GM12891 (cell line): ENCODE measurements at regions not wholly inside any gene's neighbourhood (a gene's known extent, or its start where the extent isn't known, plus 50 kb on each side); places are given as distances from the start of the nearest gene placed in this dataset.
A peak's percentile ranks its signal among the peaks of the same experiment; 100 is the strongest.

Experiments used
- DNase-seq: peaks from one replicate; pipeline ENCODE4 v3.0.0; 2011; ENCODE audit warnings: low spot score; ENCODE audit not compliant: insufficient read length
- FAIRE-seq: peaks from 2 replicates; lab custom pipeline; 2011; peaks lifted over from hg19 to GRCh38; lab: Jason Lieb, UNC
- PAX5 ChIP-seq: IDR thresholded peaks from 2 replicates; pipeline ENCODE4 v1.6.1; 2011; ENCODE audit warnings: low read length, moderate library complexity, mild to moderate bottlenecking; ENCODE audit not compliant: insufficient read depth, severe bottlenecking
- POLR2A ChIP-seq: IDR thresholded peaks from 2 replicates; pipeline ENCODE4 v1.6.1; 2011; ENCODE audit warnings: low read depth, low read length, control low read depth
- POLR2AphosphoS5 ChIP-seq: IDR thresholded peaks from 2 replicates; pipeline ENCODE4 v1.6.1; 2011; ENCODE audit warnings: low read depth, low read length, control low read depth
- POU2F2 ChIP-seq: IDR thresholded peaks from 2 replicates; pipeline ENCODE4 v1.6.1; 2011; ENCODE audit warnings: low read depth, mild to moderate bottlenecking, control low read depth, low read length, moderate library complexity
- SPI1 ChIP-seq: IDR thresholded peaks from 2 replicates; pipeline ENCODE4 v1.6.1; 2011; ENCODE audit warnings: low read depth, low read length, control low read depth
- TAF1 ChIP-seq: IDR thresholded peaks from 2 replicates; pipeline ENCODE4 v1.6.1; 2011; ENCODE audit warnings: low read depth, low read length, control low read depth

DNA sequence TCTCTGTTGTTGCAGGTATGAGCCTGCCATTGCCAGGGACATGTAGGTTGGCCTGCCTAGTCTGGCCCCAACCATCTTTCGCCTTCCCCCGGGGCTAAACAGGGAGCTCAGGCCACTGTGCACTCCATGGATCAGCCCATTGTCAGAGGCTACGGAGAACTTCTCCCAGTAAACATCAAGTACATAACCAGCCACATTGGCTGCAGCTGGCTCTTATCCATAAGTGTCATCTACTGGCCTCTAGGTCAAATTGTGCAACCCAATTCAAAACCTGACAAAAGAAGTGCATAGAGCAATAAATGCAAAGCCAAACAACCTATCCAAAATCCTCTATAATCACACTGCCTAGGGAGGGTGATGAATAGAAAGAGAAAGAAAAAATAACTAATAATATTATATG, 418.1 kb upstream of the DCC start:
- no peak for TF ChIP-seq POLR2A
- TF ChIP-seq POU2F2, result no peak
- TF ChIP-seq TAF1, result no peak
- no peak for TF ChIP-seq PAX5
- TF ChIP-seq POLR2AphosphoS5, result no peak
- TF ChIP-seq SPI1, result no peak
- no peak for DNase-seq
- no peak for FAIRE-seq

DNA sequence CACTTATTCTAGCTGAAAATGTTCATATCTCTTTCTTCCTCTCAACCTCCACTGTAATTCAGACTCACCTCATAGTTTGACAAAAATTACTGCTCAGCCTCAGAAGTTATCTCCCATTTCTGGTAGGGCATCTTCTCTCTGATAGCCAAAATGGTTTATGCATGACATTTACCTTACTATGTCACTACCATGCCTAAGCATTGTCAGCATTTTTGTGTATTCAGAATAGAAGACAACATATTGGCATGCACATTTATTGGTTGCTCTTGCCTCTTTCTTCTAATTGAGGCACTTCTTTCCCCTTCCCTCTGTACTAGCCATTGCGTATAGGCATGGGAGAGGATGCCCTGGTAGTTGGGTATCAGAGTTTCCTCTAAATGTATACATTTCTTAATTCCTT, 406.1 kb upstream of the DCC start:
- TF ChIP-seq POLR2A (no peak), TAF1 (no peak), SPI1 (no peak), POLR2AphosphoS5 (no peak), POU2F2 (no peak), PAX5 (no peak)
- DNase-seq (no peak), FAIRE-seq (no peak)

DNA sequence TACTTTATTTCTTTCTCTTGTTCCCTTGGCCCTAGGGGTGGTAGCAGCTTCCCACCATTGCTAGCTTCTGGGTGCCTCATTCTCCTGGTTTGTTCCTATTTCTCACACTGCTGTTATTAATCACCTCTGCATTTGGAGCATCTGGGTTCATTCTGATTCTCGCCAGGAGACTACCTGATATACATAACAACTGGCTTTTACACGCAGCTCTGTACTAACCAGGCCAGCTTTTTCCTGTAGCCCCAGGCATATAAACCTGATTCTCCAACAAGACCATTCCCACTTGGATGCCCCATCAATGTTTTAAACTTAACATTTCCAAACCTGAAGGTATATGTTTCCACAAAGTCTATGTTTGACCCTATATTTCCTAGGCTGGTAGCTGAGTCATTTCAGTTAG, 403.9 kb upstream of the DCC start:
- DNase-seq (no peak), FAIRE-seq (no peak)
- TF ChIP-seq POU2F2 (no peak), POLR2AphosphoS5 (no peak)

DNA sequence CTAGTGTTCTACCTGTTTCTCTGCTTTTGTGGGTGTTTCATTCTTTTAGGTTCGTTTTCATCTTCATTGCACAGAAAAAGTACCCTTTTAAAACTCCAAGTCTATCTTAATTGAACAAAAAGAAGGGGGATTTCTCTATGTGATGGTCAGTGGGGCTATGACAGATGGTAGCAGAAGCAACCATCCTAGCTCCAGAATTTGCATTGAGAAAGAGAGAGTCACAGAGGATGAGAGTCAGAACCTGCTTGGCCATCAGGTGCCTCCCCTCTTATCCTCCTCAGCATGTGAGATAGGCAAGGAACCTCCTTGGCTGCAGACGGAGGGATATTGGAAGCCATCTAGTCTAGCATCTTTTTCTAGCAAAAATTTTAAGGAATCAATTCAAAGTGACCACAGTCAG, 398.0 kb upstream of the DCC start:
- DNase-seq, result no peak
- FAIRE-seq, result no peak
- no peak for TF ChIP-seq POU2F2
- no peak for TF ChIP-seq SPI1

DNA sequence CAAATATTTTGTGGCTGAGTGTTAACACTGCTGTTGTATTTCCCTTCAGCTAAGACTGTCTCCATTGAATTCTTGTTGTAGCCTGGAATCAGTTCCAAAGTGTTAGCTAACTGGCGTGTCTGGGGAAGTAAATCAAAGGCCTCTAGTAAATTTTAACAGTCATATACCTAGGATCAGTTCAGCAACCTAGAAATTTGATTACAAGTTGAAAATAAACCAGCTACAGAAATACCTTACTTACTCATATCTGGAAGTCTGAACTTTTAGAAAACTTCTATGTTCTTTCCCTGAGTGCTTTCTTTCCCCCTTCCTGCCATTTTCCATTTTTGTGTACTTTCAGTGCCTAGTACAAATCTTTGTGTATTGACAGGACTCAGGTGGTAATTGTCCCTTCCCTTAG, 396.7 kb upstream of the DCC start:
- DNase-seq, result no peak
- TF ChIP-seq POLR2AphosphoS5 (no peak), TAF1 (no peak), PAX5 (no peak), POU2F2 (no peak), POLR2A (no peak), SPI1 (no peak)
- no peak for FAIRE-seq

DNA sequence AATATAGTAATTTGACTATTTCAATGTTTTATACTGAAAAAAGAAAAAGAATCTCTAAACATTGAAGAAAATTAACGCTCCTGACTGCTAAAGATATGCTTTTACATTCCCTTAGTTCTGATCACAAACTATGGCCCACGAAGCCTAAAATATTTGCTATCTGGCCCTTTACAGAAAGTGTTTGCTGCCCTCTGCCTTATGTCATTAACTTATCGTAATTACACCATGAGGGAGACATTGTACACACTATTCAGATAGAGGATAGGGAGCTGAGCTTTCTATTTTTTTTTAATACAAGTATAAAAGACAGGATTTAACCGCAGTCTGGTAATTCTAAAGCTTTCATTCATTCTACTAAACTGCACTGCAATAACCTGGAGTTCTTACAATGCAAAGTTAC, 393.1 kb upstream of the DCC start:
- no peak for FAIRE-seq
- DNase-seq, result no peak
- TF ChIP-seq TAF1 (no peak), POLR2AphosphoS5 (no peak), POLR2A (no peak), POU2F2 (no peak), PAX5 (no peak), SPI1 (no peak)

DNA sequence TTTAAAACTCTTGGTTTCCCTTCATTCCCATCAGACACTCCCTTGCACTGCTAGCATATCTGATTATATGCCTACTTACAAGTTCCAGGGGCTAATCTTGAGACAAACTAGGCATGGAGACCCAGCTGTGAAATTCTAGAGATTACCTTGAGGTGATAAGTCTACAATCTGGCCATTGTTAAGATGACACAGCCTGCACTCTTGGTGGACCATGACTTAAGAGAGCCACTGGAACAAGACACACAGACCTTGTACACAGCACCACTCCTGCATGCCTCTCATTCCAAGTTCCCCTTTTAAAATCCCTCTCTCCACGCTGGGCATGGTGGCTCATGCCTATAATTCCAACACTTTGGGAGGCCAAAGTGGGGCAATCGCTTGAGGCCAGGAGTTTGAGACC, 387.2 kb upstream of the DCC start:
- TF ChIP-seq TAF1, result no peak
- peak; percentile 23; the same call in 1 of the 2 replicates for TF ChIP-seq SPI1
- TF ChIP-seq POLR2AphosphoS5, result no peak
- no peak for TF ChIP-seq POU2F2
- TF ChIP-seq PAX5, result no peak
- DNase-seq (no peak), FAIRE-seq (no peak)

DNA sequence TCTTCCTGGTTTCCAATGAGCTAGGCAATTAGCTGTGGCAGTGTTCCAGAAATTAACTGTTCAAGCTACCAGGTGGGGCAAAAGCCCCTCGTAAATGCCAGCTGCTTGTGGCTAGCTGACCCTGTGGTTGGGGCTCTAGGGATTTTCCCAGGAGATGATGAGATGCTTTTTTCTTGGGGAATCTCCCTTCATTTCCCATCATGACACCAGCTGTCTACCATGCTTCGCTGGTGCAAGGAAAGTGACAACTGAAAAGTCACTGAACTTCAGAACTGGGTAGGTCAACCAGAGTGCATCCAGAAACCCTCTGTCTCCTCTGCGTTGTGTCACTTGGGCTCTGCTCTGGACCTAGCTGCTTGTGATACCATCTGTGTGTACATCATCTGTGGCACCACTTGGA, 386.5 kb upstream of the DCC start:
- peak; percentile 40 for FAIRE-seq
- TF ChIP-seq POU2F2, result 0 out of 2 replicates have a peak, but pooled peaks have one; percentile 28
- TF ChIP-seq TAF1, result no peak
- peak; percentile 18 for TF ChIP-seq PAX5
- no peak for DNase-seq

DNA sequence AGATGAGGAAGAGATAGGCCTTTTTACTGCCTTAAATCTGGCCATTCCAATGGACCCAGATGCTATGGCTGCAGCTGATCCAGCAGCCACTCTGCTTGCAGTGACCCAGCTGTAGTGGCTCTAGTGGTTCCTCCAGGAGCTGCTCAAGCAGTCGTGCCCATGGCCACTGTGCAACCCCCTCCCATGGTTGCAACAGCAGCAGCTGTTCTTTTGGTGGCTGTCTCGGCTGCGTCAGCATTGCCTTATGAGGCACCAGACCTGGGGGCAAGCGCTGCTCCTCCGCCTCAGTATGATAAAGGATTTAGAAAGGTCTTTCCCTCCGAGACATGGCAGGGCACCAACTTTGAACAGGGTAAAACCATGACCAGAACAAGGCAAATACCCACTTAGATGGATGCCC, 384.9 kb upstream of the DCC start:
- no peak for TF ChIP-seq SPI1
- no peak for TF ChIP-seq POLR2A
- no peak for FAIRE-seq
- DNase-seq, result no peak

DNA sequence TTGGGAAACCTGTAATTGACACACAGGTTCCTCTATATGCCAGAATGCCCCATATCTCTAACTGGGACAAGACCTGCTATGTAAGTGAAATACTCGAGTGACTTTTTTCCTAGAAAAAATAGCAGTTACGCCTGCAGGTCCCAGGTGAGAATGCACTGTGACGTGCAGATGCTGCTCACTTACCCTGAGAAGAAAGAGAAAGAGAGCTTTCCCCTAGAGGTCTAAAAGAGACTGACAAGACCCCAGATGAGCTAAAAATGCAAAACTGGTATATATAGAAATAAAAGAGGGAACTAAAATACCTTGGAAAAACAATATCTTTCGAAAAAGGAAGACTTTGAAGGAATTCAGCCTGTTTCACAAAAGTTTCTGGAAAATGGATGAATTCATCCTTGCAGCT, 383.0 kb upstream of the DCC start:
- no peak for TF ChIP-seq SPI1
- no peak for TF ChIP-seq POLR2A
- no peak for TF ChIP-seq POU2F2
- TF ChIP-seq TAF1, result no peak
- no peak for TF ChIP-seq POLR2AphosphoS5
- TF ChIP-seq PAX5, result no peak
- no peak for FAIRE-seq

DNA sequence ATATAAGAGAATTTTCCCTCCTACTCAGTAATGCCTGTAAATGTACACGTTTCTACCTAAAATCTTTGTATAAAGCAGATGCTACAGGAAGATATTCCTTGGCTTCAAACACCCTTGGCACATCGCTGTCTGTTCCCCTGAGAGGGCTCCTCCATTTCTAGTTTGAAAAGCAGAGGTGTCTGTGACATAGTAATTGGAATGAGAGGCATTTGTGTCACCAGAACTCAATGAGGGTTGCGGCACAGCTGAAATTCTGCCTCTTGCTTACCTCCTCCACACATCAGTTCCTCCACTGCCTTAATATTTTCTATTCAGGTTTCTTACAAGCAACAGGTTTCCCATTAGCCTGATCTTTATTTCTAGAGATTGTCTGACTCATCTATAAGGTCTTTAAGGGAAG, 359.9 kb upstream of the DCC start:
- DNase-seq, result no peak
- no peak for FAIRE-seq
- TF ChIP-seq PAX5, result no peak
- no peak for TF ChIP-seq POLR2AphosphoS5
- TF ChIP-seq SPI1, result no peak
- TF ChIP-seq POU2F2, result no peak
- no peak for TF ChIP-seq POLR2A
- TF ChIP-seq TAF1, result no peak

More for the DNA sequence above, 383.0 kb upstream of the DCC start:
- DNase-seq, result no peak

DNA sequence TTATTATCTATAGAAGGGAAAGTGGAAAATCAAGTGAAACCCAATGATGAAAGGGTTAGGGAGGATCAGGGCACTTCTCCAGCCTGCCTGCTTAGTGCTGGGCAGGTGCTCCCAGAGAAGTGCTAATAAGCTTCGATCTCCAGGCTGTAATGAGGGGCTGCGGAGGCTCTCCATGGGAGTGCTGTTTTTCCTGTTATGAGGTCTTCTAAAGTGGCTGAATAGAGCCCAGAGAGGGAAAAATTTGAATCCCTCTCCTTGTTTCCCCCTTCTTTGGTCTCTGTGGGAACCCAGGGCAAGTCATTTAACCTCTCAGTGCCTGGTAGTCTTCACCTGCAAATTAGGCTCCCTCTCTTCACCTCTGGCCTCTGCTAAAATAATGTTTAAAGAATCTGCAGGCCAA, 351.7 kb upstream of the DCC start:
- FAIRE-seq, result no peak
- DNase-seq, result no peak
- TF ChIP-seq SPI1, result no peak
- no peak for TF ChIP-seq POLR2A
- no peak for TF ChIP-seq POU2F2
- no peak for TF ChIP-seq PAX5
